GM21723 (cell line): ENCODE measurements at regions not wholly inside any gene's neighbourhood (a gene's known extent, or its start where the extent isn't known, plus 50 kb on each side); places are given as distances from the start of the nearest gene placed in this dataset.
"Not testable (repeated sequence)": the region's sequence is repeated elsewhere in the genome, so short reads cannot be mapped to it uniquely, and the experiment has no call there.

Experiments used
- ATAC-seq: cut with Tn5 transposase; IDR thresholded peaks from one replicate; pipeline ENCODE4 v1.9.1; 2021; ENCODE audit warnings: mild to moderate bottlenecking, moderate library complexity; ENCODE audit not compliant: unreplicated experiment

- no peak for ATAC-seq
Measured at GRCh38 chr12:25384038-25384892, 133.5 kb upstream of the KRAS start.

- ATAC-seq, result no peak
Measured at GRCh38 chr12:25382311-25383106, 131.8 kb upstream of the KRAS start.

GRCh38 chr12:25377469-25378177 lies 126.9 kb upstream of the KRAS start:
- peak; percentile 75 for ATAC-seq

- peak; percentile 11 for ATAC-seq
Measured at GRCh38 chr12:25376985-25377384, 126.3 kb upstream of the KRAS start.

GRCh38 chr12:25376407-25376806 lies 125.7 kb upstream of the KRAS start:
- no peak for ATAC-seq

- ATAC-seq, result no peak
Measured at GRCh38 chr12:25372969-25373817, 122.5 kb upstream of the KRAS start.

GRCh38 chr12:25372002-25372401 lies 121.3 kb upstream of the KRAS start:
- ATAC-seq, result no peak

- no peak for ATAC-seq
Measured at GRCh38 chr12:25368557-25368956, 117.8 kb upstream of the KRAS start.

- ATAC-seq, result no peak
Measured at GRCh38 chr12:25366122-25366521, 115.4 kb upstream of the KRAS start.

- ATAC-seq, result peak; percentile 6
Measured at GRCh38 chr12:25365340-25365730, 114.6 kb upstream of the KRAS start.

- ATAC-seq, result peak; percentile 89
Measured at GRCh38 chr12:25364529-25365339, 114.0 kb upstream of the KRAS start.

GRCh38 chr12:25362646-25363045 lies 111.9 kb upstream of the KRAS start:
- no peak for ATAC-seq

GRCh38 chr12:25361511-25361910 lies 110.8 kb upstream of the KRAS start:
- no peak for ATAC-seq

GRCh38 chr12:25357595-25357994 lies 106.9 kb upstream of the KRAS start:
- ATAC-seq, result no peak

GRCh38 chr12:25352942-25353341 lies 102.2 kb upstream of the KRAS start:
- not testable (repeated sequence) for ATAC-seq

GRCh38 chr12:25352083-25352918 lies 101.6 kb upstream of the KRAS start:
- ATAC-seq, result peak; percentile 76

- ATAC-seq, result no peak
Measured at GRCh38 chr12:25348593-25348895, 97.8 kb upstream of the KRAS start.

- ATAC-seq, result no peak
Measured at GRCh38 chr12:25347716-25348592, 97.2 kb upstream of the KRAS start.
